CD14-positive monocyte (primary cell): ENCODE measurements at regions not wholly inside any gene's neighbourhood (a gene's known extent, or its start where the extent isn't known, plus 50 kb on each side); places are given as distances from the start of the nearest gene placed in this dataset.

Experiments
- DNase-seq, 3 donors: peaks; one replicate each; pipeline ENCODE4 v3.0.0-alpha.2; 2011 to 2022
- H2AFZ ChIP-seq: 2 replicates; pipeline ENCODE4 v1.6.0; 2012; ENCODE audit warnings: mild to moderate bottlenecking, low read depth, low read length, inconsistent platforms; ENCODE audit not compliant: insufficient read depth, poor library complexity, severe bottlenecking
- H3K27ac ChIP-seq, 2 donors: 1 replicate in 1 of 2; 2 replicates in 1 of 2; pipeline ENCODE4 v1.5.1; 2012 to 2013; ENCODE audit warnings: low read length in 2 of 2, control low read depth in 1 of 2, inconsistent platforms in 1 of 2, low read depth in 1 of 2, mild to moderate bottlenecking in 1 of 2
- H3K27me3 ChIP-seq, 2 donors: one replicate each; pipeline versions ENCODE4 v1.6.0 to v1.6.1; 2011 to 2013; ENCODE audit warnings: low read length in 2 of 2; ENCODE audit not compliant: control insufficient read depth in 2 of 2, insufficient read depth in 2 of 2
- H3K36me3 ChIP-seq, 2 donors: replicated peaks in 1 of 2; 1 replicate in 1 of 2; 2 replicates in 1 of 2; pipeline versions ENCODE4 v1.5.1 to v1.6.1; 2012 to 2013; ENCODE audit warnings: low read length in 2 of 2, control low read depth in 1 of 2, inconsistent platforms in 1 of 2, mild to moderate bottlenecking in 1 of 2; ENCODE audit not compliant: insufficient read depth in 2 of 2, control insufficient read depth in 1 of 2
- H3K4me1 ChIP-seq, 2 donors: 1 replicate in 1 of 2; 2 replicates in 1 of 2; pipeline versions ENCODE4 v1.5.1 to v1.6.1; 2012 to 2013; ENCODE audit warnings: low read length in 2 of 2, control low read depth in 1 of 2, inconsistent platforms in 1 of 2, mild to moderate bottlenecking in 1 of 2, moderate library complexity in 1 of 2; ENCODE audit not compliant: insufficient read depth in 2 of 2, control insufficient read depth in 1 of 2
- H3K4me2 ChIP-seq: replicated peaks from 2 replicates; pipeline ENCODE3; 2012; ENCODE audit warnings: low read length, moderate library complexity, mild to moderate bottlenecking; ENCODE audit not compliant: poor library complexity, severe bottlenecking; ENCODE audit errors: extremely low read depth
- H3K4me3 ChIP-seq, 3 experiments: fragments of 200-600 bp in 1 of 3; sonication (generic) in 1 of 3; replicated peaks in 1 of 3; 1 replicate in 2 of 3; 2 replicates in 1 of 3; pipeline ENCODE4 v1.5.1; 2011 to 2013; ENCODE audit warnings: low read length in 3 of 3, mild to moderate bottlenecking in 3 of 3, control low read depth in 2 of 3, low read depth in 2 of 3, inconsistent platforms in 1 of 3, moderate library complexity in 1 of 3
- H3K79me2 ChIP-seq: 2 replicates; pipeline ENCODE4 v1.6.0; 2012; ENCODE audit warnings: mild to moderate bottlenecking, control low read depth, inconsistent platforms, low read length, moderate library complexity; ENCODE audit not compliant: insufficient read depth
- H3K9ac ChIP-seq: 2 replicates; pipeline ENCODE4 v1.6.0; 2017; ENCODE audit warnings: low read length, mild to moderate bottlenecking; ENCODE audit not compliant: insufficient read depth, poor library complexity, severe bottlenecking
- H3K9me3 ChIP-seq, 2 donors: replicated peaks in 1 of 2; 1 replicate in 1 of 2; 2 replicates in 1 of 2; pipeline versions ENCODE4 v1.5.1 to v1.6.1; 2012 to 2013; ENCODE audit warnings: low read length in 2 of 2, control low read depth in 1 of 2; ENCODE audit not compliant: control insufficient read depth in 1 of 2, insufficient read depth in 1 of 2
- H4K20me1 ChIP-seq: 2 replicates; pipeline ENCODE4 v1.6.0; 2012; ENCODE audit warnings: mild to moderate bottlenecking, low read length, control low read depth, moderate library complexity; ENCODE audit not compliant: insufficient read depth
- H3K27ac Mint-ChIP-seq, 7 donors: one replicate each; pipeline ENCODE4 v1.8.0; 2020; ENCODE audit warnings: mild to moderate bottlenecking in 7 of 7, mixed read lengths in 7 of 7, moderate library complexity in 6 of 7, inconsistent platforms in 2 of 7
- H3K27me3 Mint-ChIP-seq, 3 donors: one replicate each; pipeline ENCODE4 v1.8.0; 2021 to 2022; ENCODE audit warnings: low read depth in 3 of 3, mild to moderate bottlenecking in 3 of 3, mixed read lengths in 3 of 3, moderate library complexity in 3 of 3, inconsistent platforms in 1 of 3
- H3K36me3 Mint-ChIP-seq, 2 donors: one replicate each; pipeline ENCODE4 v1.8.0; 2020; ENCODE audit warnings: mixed read lengths in 2 of 2, inconsistent platforms in 1 of 2, mild to moderate bottlenecking in 1 of 2
- H3K4me1 Mint-ChIP-seq: one replicate; pipeline ENCODE4 v1.8.0; 2020; ENCODE audit warnings: mild to moderate bottlenecking, mixed read lengths
- H3K4me3 Mint-ChIP-seq, 2 donors: one replicate each; pipeline ENCODE4 v1.8.0; 2020; ENCODE audit warnings: mild to moderate bottlenecking in 2 of 2, mixed read lengths in 2 of 2, moderate library complexity in 1 of 2
- H3K9me3 Mint-ChIP-seq, 7 donors: one replicate each; pipeline ENCODE4 v1.8.0; 2020 to 2022; ENCODE audit warnings: mixed read lengths in 7 of 7, mild to moderate bottlenecking in 6 of 7, moderate library complexity in 6 of 7, inconsistent platforms in 2 of 7
- CTCF ChIP-seq: fragments of 200-600 bp; IDR thresholded peaks from one replicate; pipeline ENCODE4 v1.8.0; 2022; ENCODE audit warnings: antibody characterized with exemption, mild to moderate bottlenecking
- WGBS: methylation state at CpG from one replicate; pipeline ENCODE4 v1.1.5; 2013; ENCODE audit warnings: missing lambda C conversion rate; ENCODE audit not compliant: insufficient coverage; 5-methylcytosine and 5-hydroxymethylcytosine counted together
- intact Hi-C, 2 donors: fragments of 100-400 bp; cut with micrococcal nuclease; formaldehyde crosslinking; loops; one replicate each; pipeline versions ENCODE4 v1.15.0 to v1.15.1; 2023

- Histone ChIP-seq H3K27ac (no peak overlapping the region), H3K4me2 (no peak overlapping the region), H3K27me3 (no peaks in the 10 kb centered on the region), H3K79me2 (no peaks in the 10 kb centered on the region), H3K4me1 (no peaks in the 10 kb centered on the region), H3K4me3 (no peak overlapping the region), H2AFZ (no peak overlapping the region), H4K20me1 (no peaks in the 10 kb centered on the region), H3K36me3 (no peaks in the 10 kb centered on the region), H3K9ac (no peak overlapping the region), H3K9me3 (no peaks in the 10 kb centered on the region)
- Mint-ChIP-seq H3K4me1 (no peaks in the 10 kb centered on the region), H3K4me3 (no peak overlapping the region), H3K27me3 (peaks cover 9 to 21% (median 13%) of the 10 kb centered on the region in 3 donors), H3K36me3 (no peaks in the 10 kb centered on the region), H3K9me3 (no peaks in the 10 kb centered on the region), H3K27ac (no peak overlapping the region)
- no peak for TF ChIP-seq CTCF
- no peak for DNase-seq
- no CpG with 5 or more reads among the region's 2 CpGs for WGBS
- intact Hi-C loops = no loop called here
These were observed 180.3 kb downstream of the DICER1 start for GRCh38 chr14:94977016-94977415.

GRCh38 chr14:94975366-94975765 is 182.0 kb downstream of the DICER1 start:
- Histone ChIP-seq H3K4me2 (no peak overlapping the region), H3K79me2 (no peaks in the 10 kb centered on the region), H4K20me1 (no peaks in the 10 kb centered on the region), H3K4me1 (no peaks in the 10 kb centered on the region), H3K36me3 (no peaks in the 10 kb centered on the region), H3K27me3 (no peaks in the 10 kb centered on the region), H3K9me3 (no peaks in the 10 kb centered on the region), H3K27ac (no peak overlapping the region), H3K4me3 (no peak overlapping the region), H3K9ac (no peak overlapping the region), H2AFZ (no peak overlapping the region)
- Mint-ChIP-seq H3K36me3 (no peaks in the 10 kb centered on the region), H3K4me1 (no peaks in the 10 kb centered on the region), H3K27me3 (peaks cover 8 to 19% (median 12%) of the 10 kb centered on the region in 3 donors), H3K27ac (peak overlapping the region in 1 of 7 donors; percentile 51), H3K4me3 (no peak overlapping the region), H3K9me3 (peaks cover 0 to 3% (median 0%) of the 10 kb centered on the region in 7 donors)
- intact Hi-C loops = no loop called here
- WGBS = 83% methylated on average over 1 of the region's 1 CpG
- no peak for DNase-seq
- TF ChIP-seq CTCF = no peak
